MM.1S (cell line): ENCODE measurements at regions not wholly inside any gene's neighbourhood (a gene's known extent, or its start where the extent isn't known, plus 50 kb on each side); places are given as distances from the start of the nearest gene placed in this dataset.
"Not testable (repeated sequence)": the region's sequence is repeated elsewhere in the genome, so short reads cannot be mapped to it uniquely, and the experiment has no call there.

Source experiments
- DNase-seq: peaks from one replicate; pipeline ENCODE4 v3.0.0-alpha.2; 2015
- H2AFZ ChIP-seq: fragments of 300-600 bp; sonication (generic); 2 replicates; pipeline ENCODE4 v1.6.0; 2016; ENCODE audit warnings: antibody characterized with exemption, low read length
- H3F3A ChIP-seq: fragments of 300-600 bp; sonication (generic); 2 replicates; pipeline ENCODE4 v1.6.1; 2016; ENCODE audit warnings: mild to moderate bottlenecking, antibody characterized with exemption, low read length, moderate library complexity, mixed read lengths; ENCODE audit not compliant: insufficient read depth
- H3K27ac ChIP-seq: fragments of 300-600 bp; sonication (generic); 2 replicates; pipeline ENCODE4 v1.5.1; 2016; ENCODE audit warnings: mild to moderate bottlenecking, low read length
- H3K27me3 ChIP-seq: fragments of 300-600 bp; sonication (generic); replicated peaks from 2 replicates; pipeline ENCODE4 v1.6.0; 2016; ENCODE audit warnings: low read length; ENCODE audit not compliant: insufficient read depth
- H3K36me3 ChIP-seq: fragments of 300-600 bp; sonication (generic); replicated peaks from 2 replicates; pipeline ENCODE4 v1.6.1; 2016; ENCODE audit warnings: mild to moderate bottlenecking, low read length, mixed read lengths; ENCODE audit not compliant: insufficient read depth
- H3K4me1 ChIP-seq: fragments of 300-600 bp; sonication (generic); 2 replicates; pipeline ENCODE4 v1.6.1; 2016; ENCODE audit warnings: low read length, mixed read lengths
- H3K4me2 ChIP-seq: fragments of 300-600 bp; sonication (generic); 2 replicates; pipeline ENCODE4 v1.6.0; 2016; ENCODE audit warnings: low read depth, low read length
- H3K4me3 ChIP-seq: fragments of 300-600 bp; sonication (generic); 2 replicates; pipeline ENCODE4 v1.5.1; 2016; ENCODE audit warnings: low read length, mixed read lengths
- H3K79me2 ChIP-seq: fragments of 300-600 bp; sonication (generic); 2 replicates; pipeline ENCODE4 v1.6.1; 2016; ENCODE audit warnings: mixed run types, low read length, mixed read lengths
- H3K9ac ChIP-seq: fragments of 300-600 bp; sonication (generic); 2 replicates; pipeline ENCODE4 v1.6.1; 2016; ENCODE audit warnings: low read length, mixed read lengths
- H3K9me2 ChIP-seq: fragments of 300-600 bp; sonication (generic); replicated peaks from 2 replicates; pipeline ENCODE4 v1.6.1; 2016; ENCODE audit warnings: mild to moderate bottlenecking, low read length, mixed read lengths; ENCODE audit not compliant: insufficient read depth
- H3K9me3 ChIP-seq: fragments of 300-600 bp; sonication (generic); replicated peaks from 2 replicates; pipeline ENCODE4 v1.6.1; 2016; ENCODE audit warnings: mild to moderate bottlenecking, low read length, mixed read lengths; ENCODE audit not compliant: insufficient read depth
- H4K20me1 ChIP-seq: fragments of 300-600 bp; sonication (generic); 2 replicates; pipeline ENCODE4 v1.6.1; 2016; ENCODE audit warnings: mild to moderate bottlenecking, low read length, moderate library complexity, mixed read lengths; ENCODE audit not compliant: insufficient read depth
- CTCF ChIP-seq: fragments of 300-600 bp; sonication (generic); IDR thresholded peaks from 2 replicates; pipeline ENCODE4 v1.5.1; 2016; ENCODE audit warnings: antibody characterized with exemption, low read length, mixed read lengths
- EZH2 ChIP-seq: fragments of 300-600 bp; sonication (generic); optimal IDR thresholded peaks from 2 replicates; pipeline ENCODE3; 2017; ENCODE audit warnings: low read depth, mild to moderate bottlenecking, antibody characterized with exemption, low read length, mixed read lengths
- EZH2phosphoT487 ChIP-seq: fragments of 300-600 bp; sonication (generic); IDR thresholded peaks from 2 replicates; pipeline ENCODE4 v1.6.1; 2018; ENCODE audit warnings: antibody characterized with exemption, low read length

GRCh38 chr3:157906627-157907026 is 199.6 kb downstream of the SHOX2 start:
- Histone ChIP-seq H3K79me2 (no peaks in the 10 kb centered on the region), H3K4me3 (no peak overlapping the region), H3K9ac (no peak overlapping the region), H4K20me1 (no peaks in the 10 kb centered on the region), H3F3A (no peaks in the 10 kb centered on the region), H3K4me1 (no peaks in the 10 kb centered on the region), H3K9me2 (no peaks in the 10 kb centered on the region), H3K27ac (no peak overlapping the region), H3K4me2 (no peak overlapping the region), H3K9me3 (no peaks in the 10 kb centered on the region), H2AFZ (no peak overlapping the region), H3K36me3 (no peaks in the 10 kb centered on the region), H3K27me3 (no peaks in the 10 kb centered on the region)
- DNase-seq, result no peak
- TF ChIP-seq CTCF, result no peak
- no peak for TF ChIP-seq EZH2phosphoT487
- no peak for TF ChIP-seq EZH2

GRCh38 chr3:157905885-157906284 is 200.3 kb downstream of the SHOX2 start:
- Histone ChIP-seq H2AFZ (no peak overlapping the region), H3K27ac (no peak overlapping the region), H3K4me1 (no peaks in the 10 kb centered on the region), H3K79me2 (no peaks in the 10 kb centered on the region), H3K4me3 (no peak overlapping the region), H3K9me3 (no peaks in the 10 kb centered on the region), H3K4me2 (no peak overlapping the region), H3K9ac (no peak overlapping the region), H3K9me2 (no peaks in the 10 kb centered on the region), H4K20me1 (no peaks in the 10 kb centered on the region), H3K27me3 (no peaks in the 10 kb centered on the region), H3F3A (no peaks in the 10 kb centered on the region), H3K36me3 (no peaks in the 10 kb centered on the region)
- TF ChIP-seq EZH2phosphoT487 (no peak), CTCF (no peak), EZH2 (no peak)
- DNase-seq, result no peak

- not testable (repeated sequence) for H3K9me2 ChIP-seq, H3F3A ChIP-seq, H3K9ac ChIP-seq, H3K9me3 ChIP-seq, H3K4me3 ChIP-seq, DNase-seq, H4K20me1 ChIP-seq, H3K36me3 ChIP-seq, H3K27me3 ChIP-seq, H2AFZ ChIP-seq, H3K4me1 ChIP-seq, H3K4me2 ChIP-seq, H3K27ac ChIP-seq, H3K79me2 ChIP-seq
Observed at GRCh38 chr3:157902680-157903079, 203.5 kb downstream of the SHOX2 start.

GRCh38 chr3:157888040-157888439 is 218.2 kb downstream of the SHOX2 start:
- Histone ChIP-seq H4K20me1 (no peaks in the 10 kb centered on the region), H3K4me3 (no peak overlapping the region), H3F3A (no peaks in the 10 kb centered on the region), H3K9ac (no peak overlapping the region), H3K27me3 (no peaks in the 10 kb centered on the region), H3K9me2 (no peaks in the 10 kb centered on the region), H2AFZ (no peak overlapping the region), H3K36me3 (no peaks in the 10 kb centered on the region), H3K4me2 (no peak overlapping the region), H3K79me2 (no peaks in the 10 kb centered on the region), H3K27ac (no peak overlapping the region), H3K9me3 (no peaks in the 10 kb centered on the region), H3K4me1 (no peaks in the 10 kb centered on the region)
- TF ChIP-seq CTCF (no peak), EZH2 (no peak), EZH2phosphoT487 (no peak)
- no peak for DNase-seq
